NCI-H526 treated with DMSO at 0.1 percent for 48 hours (cell line): ENCODE measurements at regions not wholly inside any gene's neighbourhood (a gene's known extent, or its start where the extent isn't known, plus 50 kb on each side); places are given as distances from the start of the nearest gene placed in this dataset.

Experiments used
- DNase-seq: peaks from one replicate; lab custom pipeline; 2025; lab: John Stamatoyannopoulos, UW

- DNase-seq = no peak
These were observed 301.8 kb upstream of the TBC1D5 start for GRCh38 chr3:18044191-18044590.

- DNase-seq = no peak
These were observed 294.0 kb upstream of the TBC1D5 start for GRCh38 chr3:18036450-18036815.

- no peak for DNase-seq
These were observed 293.4 kb upstream of the TBC1D5 start for GRCh38 chr3:18035641-18036449.

- DNase-seq = no peak
These were observed 291.2 kb upstream of the TBC1D5 start for GRCh38 chr3:18033581-18034108.

- no peak for DNase-seq
These were observed 288.0 kb upstream of the TBC1D5 start for GRCh38 chr3:18030371-18030870.

- DNase-seq = no peak
These were observed 284.9 kb upstream of the TBC1D5 start for GRCh38 chr3:18027161-18027939.

- DNase-seq = no peak
These were observed 282.3 kb upstream of the TBC1D5 start for GRCh38 chr3:18024715-18025114.

GRCh38 chr3:18019161-18019495, 276.7 kb upstream of the TBC1D5 start:
- no peak for DNase-seq

- no peak for DNase-seq
These were observed 276.2 kb upstream of the TBC1D5 start for GRCh38 chr3:18018491-18019160.

GRCh38 chr3:18016366-18016765, 273.9 kb upstream of the TBC1D5 start:
- DNase-seq = no peak

- DNase-seq = no peak
These were observed 270.5 kb upstream of the TBC1D5 start for GRCh38 chr3:18012933-18013332.

- DNase-seq = no peak
These were observed 270.0 kb upstream of the TBC1D5 start for GRCh38 chr3:18012436-18012835.

GRCh38 chr3:18011387-18011786, 269.0 kb upstream of the TBC1D5 start:
- DNase-seq = no peak

GRCh38 chr3:18010001-18010400, 267.6 kb upstream of the TBC1D5 start:
- no peak for DNase-seq

GRCh38 chr3:18008706-18009368, 266.4 kb upstream of the TBC1D5 start:
- no peak for DNase-seq

- DNase-seq = no peak
These were observed 265.5 kb upstream of the TBC1D5 start for GRCh38 chr3:18007980-18008379.

GRCh38 chr3:17995769-17996168, 253.3 kb upstream of the TBC1D5 start:
- DNase-seq = no peak

GRCh38 chr3:17994167-17994566, 251.7 kb upstream of the TBC1D5 start:
- no peak for DNase-seq

- DNase-seq = no peak
These were observed 248.0 kb upstream of the TBC1D5 start for GRCh38 chr3:17990390-17990789.

GRCh38 chr3:17986348-17986816, 244.0 kb upstream of the TBC1D5 start:
- DNase-seq = no peak

- no peak for DNase-seq
These were observed 243.4 kb upstream of the TBC1D5 start for GRCh38 chr3:17985658-17986347.
